DOHH2 (cell line): ENCODE measurements at regions not wholly inside any gene's neighbourhood (a gene's known extent, or its start where the extent isn't known, plus 50 kb on each side); places are given as distances from the start of the nearest gene placed in this dataset.

Experiments used
- CTCF ChIP-seq: fragments of 200-600 bp; sonication (generic); IDR thresholded peaks from one replicate; pipeline ENCODE4 v1.5.1; 2014; ENCODE audit warnings: antibody characterized with exemption, mild to moderate bottlenecking, low read depth, low read length; ENCODE audit not compliant: poor library complexity, severe bottlenecking
- EZH2phosphoT487 ChIP-seq: fragments of 200-600 bp; sonication (generic); IDR thresholded peaks from 2 replicates; pipeline ENCODE4 v1.6.1; 2017; ENCODE audit warnings: borderline replicate concordance, mild to moderate bottlenecking, antibody characterized with exemption, low read length, moderate library complexity, mixed read lengths

GRCh38 chr17:14011740-14012405 is 57.4 kb upstream of the COX10 start:
- TF ChIP-seq CTCF (no peak), EZH2phosphoT487 (no peak)
